ENCODE measurements at regions not wholly inside any gene's neighbourhood (a gene's known extent, or its start where the extent isn't known, plus 50 kb on each side); places are given as distances from the start of the nearest gene placed in this dataset.

- Histone ChIP-seq H3K4me3 (ENCODE audit: low read depth, low read length) (no peak overlapping the region), H3K36me3 (ENCODE audit: control insufficient read depth, insufficient read depth, low read length) (no peaks in the 10 kb centered on the region), H3K27me3 (ENCODE audit: control insufficient read depth, insufficient read depth, low read length) (no peaks in the 10 kb centered on the region)
- no peak for FAIRE-seq
- DNase-seq (ENCODE audit: low read depth): peak; percentile 13
- no peak for TF ChIP-seq CTCF (IDR thresholded peaks at IDR 0.05; ENCODE audit: insufficient read depth, low read length, severe bottlenecking)
Observed at GRCh38 chr5:27722337-27722736, 684.0 kb upstream of the CDH9 start.

DNA sequence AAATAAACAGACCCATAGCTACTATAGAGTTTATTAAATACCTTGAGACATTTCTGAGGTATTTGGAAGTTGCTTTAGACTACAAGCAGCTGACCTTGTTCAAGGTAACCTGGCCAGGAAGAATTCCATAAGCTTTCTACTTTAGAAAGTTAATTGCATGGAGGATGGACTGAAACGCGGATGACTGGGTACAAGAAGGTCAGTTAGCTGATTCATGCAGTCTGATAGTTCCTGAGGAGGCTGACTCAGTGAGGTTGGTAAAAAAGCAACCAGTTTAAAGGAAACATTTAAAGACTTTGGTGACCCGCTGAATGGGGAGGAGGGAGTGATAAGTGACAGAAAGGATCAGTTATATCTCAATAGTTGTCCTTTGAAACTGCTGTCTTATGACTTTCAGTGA is 670.1 kb upstream of the CDH9 start:
- FAIRE-seq (no peak), DNase-seq (ENCODE audit: low read depth) (peak; percentile 60)
- Histone ChIP-seq H3K27me3 (ENCODE audit: control insufficient read depth, insufficient read depth, low read length) (no peaks in the 10 kb centered on the region), H3K36me3 (ENCODE audit: control insufficient read depth, insufficient read depth, low read length) (no peaks in the 10 kb centered on the region), H3K4me3 (ENCODE audit: low read depth, low read length) (no peak overlapping the region)
- TF ChIP-seq CTCF (IDR thresholded peaks at IDR 0.05; ENCODE audit: insufficient read depth, low read length, severe bottlenecking): no peak

DNA sequence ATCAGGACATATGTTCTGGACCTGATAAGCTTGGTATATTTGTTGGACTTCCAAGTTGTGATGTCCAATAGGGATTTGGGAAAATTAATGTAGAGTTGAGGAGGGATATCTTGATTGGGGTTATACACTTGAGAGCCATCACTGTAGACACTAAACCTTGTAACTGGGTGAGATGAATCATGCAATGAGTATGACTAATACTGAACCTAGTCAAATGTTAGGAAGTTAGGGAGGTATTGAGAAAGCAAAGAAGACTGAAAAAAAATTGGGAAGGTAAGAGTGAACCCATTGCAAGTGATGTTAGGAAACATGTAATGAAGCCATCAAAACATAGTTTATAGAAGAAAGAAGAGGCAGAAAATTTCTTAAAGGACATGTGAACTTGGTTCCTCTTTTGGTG is 668.4 kb upstream of the CDH9 start:
- FAIRE-seq (no peak), DNase-seq (ENCODE audit: low read depth) (peak; percentile 82)

GRCh38 chr5:27705661-27706060 is 667.3 kb upstream of the CDH9 start:
- no peaks in the 10 kb centered on the region for H3K27me3 ChIP-seq (ENCODE audit: control insufficient read depth, insufficient read depth, low read length)
- FAIRE-seq: no peak
- H3K36me3 ChIP-seq (ENCODE audit: control insufficient read depth, insufficient read depth, low read length): no peaks in the 10 kb centered on the region
- DNase-seq (ENCODE audit: low read depth): no peak
- TF ChIP-seq CTCF (IDR thresholded peaks at IDR 0.05; ENCODE audit: insufficient read depth, low read length, severe bottlenecking): no peak
- no peak overlapping the region for H3K4me3 ChIP-seq (ENCODE audit: low read depth, low read length)

More for the DNA sequence above, 668.4 kb upstream of the CDH9 start:
- no peak overlapping the region for H3K4me3 ChIP-seq (ENCODE audit: low read depth, low read length)
- H3K36me3 ChIP-seq (ENCODE audit: control insufficient read depth, insufficient read depth, low read length): no peaks in the 10 kb centered on the region
- H3K27me3 ChIP-seq (ENCODE audit: control insufficient read depth, insufficient read depth, low read length): no peaks in the 10 kb centered on the region
- TF ChIP-seq CTCF (IDR thresholded peaks at IDR 0.05; ENCODE audit: insufficient read depth, low read length, severe bottlenecking): no peak

- Histone ChIP-seq H3K4me3 (ENCODE audit: low read depth, low read length) (no peak overlapping the region), H3K27me3 (ENCODE audit: control insufficient read depth, insufficient read depth, low read length) (no peaks in the 10 kb centered on the region), H3K36me3 (ENCODE audit: control insufficient read depth, insufficient read depth, low read length) (no peaks in the 10 kb centered on the region)
- DNase-seq (ENCODE audit: low read depth) (peak; percentile 21), FAIRE-seq (no peak)
- no peak for TF ChIP-seq CTCF (IDR thresholded peaks at IDR 0.05; ENCODE audit: insufficient read depth, low read length, severe bottlenecking)
Observed at GRCh38 chr5:27701931-27702903, 663.8 kb upstream of the CDH9 start.
